Stomach smooth muscle (tissue), 2 donors: ENCODE measurements at regions not wholly inside any gene's neighbourhood (a gene's known extent, or its start where the extent isn't known, plus 50 kb on each side); places are given as distances from the start of the nearest gene placed in this dataset.
"Not testable (repeated sequence)": the region's sequence is repeated elsewhere in the genome, so short reads cannot be mapped to it uniquely, and the experiment has no call there.

Experiments
- H3K27ac ChIP-seq: one replicate; pipeline ENCODE4 v1.7.0; 2013; ENCODE audit warnings: mild to moderate bottlenecking, low read length, inconsistent platforms
- H3K27me3 ChIP-seq, 2 donors: one replicate each; pipeline ENCODE4 v1.7.0; 2013; ENCODE audit warnings: low read length in 2 of 2; ENCODE audit not compliant: insufficient read depth in 2 of 2, control insufficient read depth in 1 of 2
- H3K36me3 ChIP-seq, 2 donors: one replicate each; pipeline ENCODE4 v1.7.0; 2013; ENCODE audit warnings: low read length in 2 of 2; ENCODE audit not compliant: control insufficient read depth in 2 of 2, insufficient read depth in 2 of 2
- H3K4me1 ChIP-seq: one replicate; pipeline ENCODE4 v1.7.0; 2013; ENCODE audit warnings: low read length; ENCODE audit not compliant: control insufficient read depth, insufficient read depth
- H3K4me3 ChIP-seq, 2 donors: one replicate each; pipeline ENCODE4 v1.7.0; 2013; ENCODE audit warnings: low read length in 2 of 2
- H3K9ac ChIP-seq, 2 donors: one replicate each; pipeline ENCODE4 v1.7.0; 2013; ENCODE audit warnings: low read length in 2 of 2, mild to moderate bottlenecking in 1 of 2
- H3K9me3 ChIP-seq, 2 donors: one replicate each; pipeline ENCODE4 v1.7.0; 2013; ENCODE audit warnings: low read length in 2 of 2; ENCODE audit not compliant: control insufficient read depth in 2 of 2
- donor health status: healthy.
- donor health status: Pancreatic carcinoma.

- H3K36me3 ChIP-seq: no peaks in the 10 kb centered on the region
- H3K9me3 ChIP-seq: no peaks in the 10 kb centered on the region
- no peaks in the 10 kb centered on the region for H3K27me3 ChIP-seq
- no peak overlapping the region for H3K9ac ChIP-seq
- no peak overlapping the region for H3K27ac ChIP-seq
- no peaks in the 10 kb centered on the region for H3K4me1 ChIP-seq
- H3K4me3 ChIP-seq: no peak overlapping the region
Observed at GRCh38 chr2:21820271-21820670, 696.5 kb downstream of the TDRD15 start.

- no peaks in the 10 kb centered on the region for H3K36me3 ChIP-seq
- no peaks in the 10 kb centered on the region for H3K27me3 ChIP-seq
- no peaks in the 10 kb centered on the region for H3K4me1 ChIP-seq
- H3K4me3 ChIP-seq: no peak overlapping the region
- no peaks in the 10 kb centered on the region for H3K9me3 ChIP-seq
- no peak overlapping the region for H3K9ac ChIP-seq
- no peak overlapping the region for H3K27ac ChIP-seq
Observed at GRCh38 chr2:21821672-21822227, 698.0 kb downstream of the TDRD15 start.

GRCh38 chr2:21822505-21822904 lies 698.7 kb downstream of the TDRD15 start:
- no peak overlapping the region for H3K27ac ChIP-seq

GRCh38 chr2:21833767-21834166 lies 710.0 kb downstream of the TDRD15 start:
- Histone ChIP-seq H3K4me1 (no peaks in the 10 kb centered on the region), H3K27ac (no peak overlapping the region), H3K9ac (no peak overlapping the region), H3K36me3 (no peaks in the 10 kb centered on the region), H3K27me3 (no peaks in the 10 kb centered on the region), H3K4me3 (no peak overlapping the region), H3K9me3 (no peaks in the 10 kb centered on the region)

More at GRCh38 chr2:21822505-21822904, 698.7 kb downstream of the TDRD15 start:
- Histone ChIP-seq H3K27me3 (no peaks in the 10 kb centered on the region), H3K9me3 (no peaks in the 10 kb centered on the region), H3K4me1 (no peaks in the 10 kb centered on the region), H3K36me3 (no peaks in the 10 kb centered on the region), H3K4me3 (no peak overlapping the region), H3K9ac (no peak overlapping the region)

- H3K9ac ChIP-seq: no peak overlapping the region
- H3K27ac ChIP-seq: no peak overlapping the region
- H3K36me3 ChIP-seq: no peaks in the 10 kb centered on the region
- no peak overlapping the region for H3K4me3 ChIP-seq
- no peaks in the 10 kb centered on the region for H3K4me1 ChIP-seq
- H3K27me3 ChIP-seq: no peaks in the 10 kb centered on the region
- H3K9me3 ChIP-seq: no peaks in the 10 kb centered on the region
Observed at GRCh38 chr2:21836261-21836660, 712.5 kb downstream of the TDRD15 start.

GRCh38 chr2:21836719-21837118 lies 713.0 kb downstream of the TDRD15 start:
- Histone ChIP-seq H3K9ac (no peak overlapping the region), H3K36me3 (no peaks in the 10 kb centered on the region), H3K9me3 (no peaks in the 10 kb centered on the region), H3K27ac (no peak overlapping the region), H3K4me3 (no peak overlapping the region), H3K4me1 (no peaks in the 10 kb centered on the region), H3K27me3 (no peaks in the 10 kb centered on the region)

GRCh38 chr2:21837168-21837960 lies 713.6 kb downstream of the TDRD15 start:
- H3K27ac ChIP-seq: no peak overlapping the region
- H3K4me1 ChIP-seq: no peaks in the 10 kb centered on the region
- no peaks in the 10 kb centered on the region for H3K36me3 ChIP-seq
- no peak overlapping the region for H3K9ac ChIP-seq
- no peak overlapping the region for H3K4me3 ChIP-seq
- H3K27me3 ChIP-seq: no peaks in the 10 kb centered on the region
- no peaks in the 10 kb centered on the region for H3K9me3 ChIP-seq

- no peaks in the 10 kb centered on the region for H3K4me1 ChIP-seq
Observed at GRCh38 chr2:21841341-21841740, 717.6 kb downstream of the TDRD15 start.

GRCh38 chr2:21850367-21850766 lies 726.6 kb downstream of the TDRD15 start:
- H3K4me1 ChIP-seq, H3K27ac ChIP-seq, H3K9me3 ChIP-seq, H3K4me3 ChIP-seq, H3K36me3 ChIP-seq, H3K27me3 ChIP-seq, H3K9ac ChIP-seq: not testable (repeated sequence)

More at GRCh38 chr2:21841341-21841740, 717.6 kb downstream of the TDRD15 start:
- H3K27me3 ChIP-seq: no peaks in the 10 kb centered on the region
- no peak overlapping the region for H3K4me3 ChIP-seq
- H3K9me3 ChIP-seq: no peaks in the 10 kb centered on the region
- no peaks in the 10 kb centered on the region for H3K36me3 ChIP-seq
- no peak overlapping the region for H3K9ac ChIP-seq
- no peak overlapping the region for H3K27ac ChIP-seq

- H3K4me3 ChIP-seq: no peak overlapping the region
- no peaks in the 10 kb centered on the region for H3K27me3 ChIP-seq
- H3K4me1 ChIP-seq: no peaks in the 10 kb centered on the region
- no peak overlapping the region for H3K9ac ChIP-seq
- no peaks in the 10 kb centered on the region for H3K36me3 ChIP-seq
- H3K27ac ChIP-seq: no peak overlapping the region
- H3K9me3 ChIP-seq: peaks cover 0 to 3% of the 10 kb centered on the region in 2 donors
Observed at GRCh38 chr2:21854938-21855337, 731.2 kb downstream of the TDRD15 start.

- no peaks in the 10 kb centered on the region for H3K27me3 ChIP-seq
- no peak overlapping the region for H3K4me3 ChIP-seq
- H3K27ac ChIP-seq: no peak overlapping the region
- H3K9me3 ChIP-seq: peaks cover 0 to 3% of the 10 kb centered on the region in 2 donors
- H3K36me3 ChIP-seq: no peaks in the 10 kb centered on the region
- no peak overlapping the region for H3K9ac ChIP-seq
- no peaks in the 10 kb centered on the region for H3K4me1 ChIP-seq
Observed at GRCh38 chr2:21856708-21857107, 732.9 kb downstream of the TDRD15 start.
